ENCODE measurements at regions not wholly inside any gene's neighbourhood (a gene's known extent, or its start where the extent isn't known, plus 50 kb on each side); places are given as distances from the start of the nearest gene placed in this dataset.

DNA sequence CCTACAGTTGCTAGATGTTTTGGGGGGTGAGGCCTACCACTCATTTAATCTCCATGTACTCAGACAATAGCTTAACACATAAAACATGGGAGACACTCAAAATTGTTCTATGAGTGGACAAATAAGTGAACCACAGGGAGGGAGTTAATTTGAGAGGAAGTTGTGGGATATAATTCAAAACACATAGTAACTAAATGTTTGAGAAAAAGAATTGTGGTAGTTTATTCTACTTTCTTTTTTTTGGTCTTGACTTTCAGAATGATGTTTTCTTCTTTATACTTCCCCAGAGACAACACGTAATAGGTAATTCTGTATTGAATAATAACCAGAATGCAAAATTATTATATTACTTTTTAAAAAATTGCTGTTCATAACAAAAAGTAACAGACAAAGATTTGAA lies 453.8 kb downstream of the RFPL4B start:
- no peak for TF ChIP-seq POLR2A (IDR thresholded peaks at IDR 0.05; ENCODE audit: extremely low read depth, insufficient read length)
- TF ChIP-seq, protein P1, sequence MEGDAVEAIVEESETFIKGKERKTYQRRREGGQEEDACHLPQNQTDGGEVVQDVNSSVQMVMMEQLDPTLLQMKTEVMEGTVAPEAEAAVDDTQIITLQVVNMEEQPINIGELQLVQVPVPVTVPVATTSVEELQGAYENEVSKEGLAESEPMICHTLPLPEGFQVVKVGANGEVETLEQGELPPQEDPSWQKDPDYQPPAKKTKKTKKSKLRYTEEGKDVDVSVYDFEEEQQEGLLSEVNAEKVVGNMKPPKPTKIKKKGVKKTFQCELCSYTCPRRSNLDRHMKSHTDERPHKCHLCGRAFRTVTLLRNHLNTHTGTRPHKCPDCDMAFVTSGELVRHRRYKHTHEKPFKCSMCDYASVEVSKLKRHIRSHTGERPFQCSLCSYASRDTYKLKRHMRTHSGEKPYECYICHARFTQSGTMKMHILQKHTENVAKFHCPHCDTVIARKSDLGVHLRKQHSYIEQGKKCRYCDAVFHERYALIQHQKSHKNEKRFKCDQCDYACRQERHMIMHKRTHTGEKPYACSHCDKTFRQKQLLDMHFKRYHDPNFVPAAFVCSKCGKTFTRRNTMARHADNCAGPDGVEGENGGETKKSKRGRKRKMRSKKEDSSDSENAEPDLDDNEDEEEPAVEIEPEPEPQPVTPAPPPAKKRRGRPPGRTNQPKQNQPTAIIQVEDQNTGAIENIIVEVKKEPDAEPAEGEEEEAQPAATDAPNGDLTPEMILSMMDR (IDR thresholded peaks at IDR 0.05; ENCODE audit: low read depth, low read length): no peak
- TF ChIP-seq, protein P2, sequence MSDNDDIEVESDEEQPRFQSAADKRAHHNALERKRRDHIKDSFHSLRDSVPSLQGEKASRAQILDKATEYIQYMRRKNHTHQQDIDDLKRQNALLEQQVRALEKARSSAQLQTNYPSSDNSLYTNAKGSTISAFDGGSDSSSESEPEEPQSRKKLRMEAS (IDR thresholded peaks at IDR 0.05; ENCODE audit: low read depth, low read length): no peak
- TF ChIP-seq MYC (IDR thresholded peaks at IDR 0.05; ENCODE audit: low read depth, low read length): no peak

All from NB4 (cell line).